NCI-H187 (cell line): ENCODE measurements at regions not wholly inside any gene's neighbourhood (a gene's known extent, or its start where the extent isn't known, plus 50 kb on each side); places are given as distances from the start of the nearest gene placed in this dataset.

Source experiments
- DNase-seq, 2 experiments: peaks; one replicate each; lab custom pipeline; 2025; lab: John Stamatoyannopoulos, UW

- DNase-seq = no peak
Observed at GRCh38 chr9:8188723-8189407, 389.3 kb upstream of the DMAC1 start.

GRCh38 chr9:8186560-8186959 lies 387.0 kb upstream of the DMAC1 start:
- no peak for DNase-seq

GRCh38 chr9:8183618-8184017 lies 384.0 kb upstream of the DMAC1 start:
- DNase-seq = no peak

- no peak for DNase-seq
Observed at GRCh38 chr9:8179381-8180053, 379.9 kb upstream of the DMAC1 start.

GRCh38 chr9:8172000-8172399 lies 372.4 kb upstream of the DMAC1 start:
- no peak for DNase-seq

- no peak for DNase-seq
Observed at GRCh38 chr9:8168916-8169438, 369.4 kb upstream of the DMAC1 start.

GRCh38 chr9:8160787-8161186 lies 361.2 kb upstream of the DMAC1 start:
- no peak for DNase-seq

GRCh38 chr9:8158574-8158973 lies 359.0 kb upstream of the DMAC1 start:
- no peak for DNase-seq

- DNase-seq = no peak
Observed at GRCh38 chr9:8157683-8158324, 358.2 kb upstream of the DMAC1 start.

GRCh38 chr9:8156346-8156745 lies 356.8 kb upstream of the DMAC1 start:
- DNase-seq = no peak

GRCh38 chr9:8155706-8156105 lies 356.1 kb upstream of the DMAC1 start:
- no peak for DNase-seq

- DNase-seq = no peak
Observed at GRCh38 chr9:8143677-8144076, 344.1 kb upstream of the DMAC1 start.

GRCh38 chr9:8140557-8140956 lies 341.0 kb upstream of the DMAC1 start:
- DNase-seq = no peak

- no peak for DNase-seq
Observed at GRCh38 chr9:8139756-8140155, 340.2 kb upstream of the DMAC1 start.

GRCh38 chr9:8136477-8136876 lies 336.9 kb upstream of the DMAC1 start:
- DNase-seq = no peak

GRCh38 chr9:8134635-8135034 lies 335.1 kb upstream of the DMAC1 start:
- DNase-seq = no peak

- DNase-seq = no peak
Observed at GRCh38 chr9:8133606-8134005, 334.0 kb upstream of the DMAC1 start.

- DNase-seq = no peak
Observed at GRCh38 chr9:8115570-8115969, 316.0 kb upstream of the DMAC1 start.

GRCh38 chr9:8114826-8115225 lies 315.2 kb upstream of the DMAC1 start:
- DNase-seq = no peak

GRCh38 chr9:8106362-8106761 lies 306.8 kb upstream of the DMAC1 start:
- no peak for DNase-seq

- no peak for DNase-seq
Observed at GRCh38 chr9:8101607-8102006, 302.0 kb upstream of the DMAC1 start.

GRCh38 chr9:8096091-8096490 lies 296.5 kb upstream of the DMAC1 start:
- DNase-seq = no peak

- peak; percentile 72 to 75 for DNase-seq
Observed at GRCh38 chr9:8095672-8096086, 296.1 kb upstream of the DMAC1 start.
